ENCODE measurements at regions not wholly inside any gene's neighbourhood (a gene's known extent, or its start where the extent isn't known, plus 50 kb on each side); places are given as distances from the start of the nearest gene placed in this dataset.
"Not testable (repeated sequence)": the region's sequence is repeated elsewhere in the genome, so short reads cannot be mapped to it uniquely, and the experiment has no call there.

- DNase-seq, result peak in 1 of 6 experiments; percentile 0
These were observed 59.0 kb upstream of the ATXN3L start for GRCh38 chrX:13378562-13379518.

DNA sequence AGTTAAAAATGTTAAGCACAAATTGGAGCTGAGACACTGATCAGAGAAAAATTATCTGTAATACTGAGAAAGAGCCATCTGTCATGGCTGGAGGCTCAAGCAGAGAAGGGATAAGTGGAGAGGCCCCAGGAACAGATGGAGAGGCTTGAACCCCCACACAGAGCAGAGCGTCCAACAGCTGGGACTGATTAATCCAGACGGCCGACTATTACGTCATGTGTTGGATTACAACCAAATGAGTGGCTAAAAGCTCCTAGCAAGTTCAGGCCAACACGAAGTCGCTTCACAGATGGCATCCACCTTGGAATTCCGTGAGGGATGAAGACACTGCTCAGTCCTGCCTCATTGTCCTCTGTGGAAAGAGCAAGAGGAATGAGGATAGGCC, 57.7 kb upstream of the ATXN3L start:
- DNase-seq, result no peak

DNA sequence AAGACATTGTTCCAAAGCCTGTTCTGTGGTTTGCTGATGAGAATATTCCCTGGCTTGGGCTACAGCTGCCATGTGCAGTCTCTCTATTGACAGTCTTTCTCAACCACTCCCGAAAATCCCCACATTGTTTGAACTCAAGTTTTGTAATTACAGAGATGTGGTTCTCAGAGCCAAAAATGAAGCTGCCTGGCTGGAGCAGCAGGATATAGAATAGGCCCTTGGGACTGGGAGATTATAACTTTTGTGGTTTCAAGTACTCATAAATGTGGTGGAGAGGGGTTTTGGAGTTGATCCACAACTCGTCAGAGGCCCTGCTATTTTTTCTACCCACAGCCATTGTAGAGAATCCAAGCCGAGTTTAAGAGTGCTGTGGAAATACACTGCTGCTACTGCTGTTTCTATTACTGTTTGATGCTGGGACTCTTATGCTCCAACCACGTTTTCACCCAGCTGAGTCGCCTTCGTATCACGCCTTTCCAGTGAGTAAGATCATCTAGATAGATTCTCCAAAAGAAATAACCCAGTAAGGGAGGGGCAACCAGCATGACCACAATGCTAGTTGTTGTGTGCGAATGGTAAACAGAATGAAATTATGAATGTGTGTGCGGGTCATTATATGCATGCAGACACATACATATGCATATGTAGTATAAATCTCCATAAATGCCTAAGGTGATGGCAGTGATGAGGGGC, 57.1 kb upstream of the ATXN3L start:
- no peak for DNase-seq

- DNase-seq, result not testable (repeated sequence)
These were observed 55.7 kb upstream of the ATXN3L start for GRCh38 chrX:13375596-13375995.

- DNase-seq, result no peak
These were observed 54.5 kb upstream of the ATXN3L start for GRCh38 chrX:13374364-13374763.

GRCh38 chrX:13373431-13374187, 53.8 kb upstream of the ATXN3L start:
- no peak for DNase-seq

- DNase-seq, result no peak
These were observed 53.2 kb upstream of the ATXN3L start for GRCh38 chrX:13373027-13373426.

- no peak for DNase-seq
These were observed 52.5 kb upstream of the ATXN3L start for GRCh38 chrX:13372203-13372980.

DNA sequence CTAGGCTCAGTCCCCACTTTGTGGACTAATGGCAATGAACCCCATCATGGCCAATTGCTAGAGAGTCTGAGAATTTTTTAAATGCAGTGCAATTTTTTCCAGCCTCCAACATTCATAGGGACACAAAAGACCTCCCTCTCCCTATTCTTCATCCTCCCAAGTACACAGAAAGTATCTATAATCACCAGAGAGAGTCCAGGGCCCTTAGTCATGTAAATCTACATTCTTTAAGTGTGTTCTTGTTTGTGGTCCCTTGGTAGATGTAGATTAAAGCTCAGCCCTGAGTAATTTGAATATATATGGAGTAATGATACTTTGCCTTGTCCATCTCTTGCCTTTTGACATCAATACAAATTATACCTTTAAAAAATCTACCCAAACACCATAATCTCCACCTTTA, 51.3 kb upstream of the ATXN3L start:
- DNase-seq, result no peak

DNA sequence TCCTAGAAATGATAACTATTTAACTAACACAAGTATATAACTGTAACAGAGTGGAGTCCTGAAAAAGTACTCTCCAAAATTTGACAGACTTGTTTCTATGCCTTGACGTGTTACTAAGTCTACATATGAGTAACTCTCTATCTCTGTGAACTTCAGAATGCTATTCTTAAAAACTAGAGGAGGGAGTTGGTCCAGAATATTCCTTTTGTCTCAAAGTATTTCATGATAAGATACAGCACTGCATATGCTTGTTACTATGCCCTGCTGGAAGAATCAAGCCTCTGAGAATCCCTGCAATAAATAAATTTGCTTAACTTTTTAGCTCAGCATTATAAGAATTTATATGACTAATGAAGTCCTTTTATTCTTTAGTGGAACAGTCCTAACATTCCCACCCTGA, 50.9 kb upstream of the ATXN3L start:
- DNase-seq, result no peak
